Spleen (tissue), 7 donors: ENCODE measurements at regions not wholly inside any gene's neighbourhood (a gene's known extent, or its start where the extent isn't known, plus 50 kb on each side); places are given as distances from the start of the nearest gene placed in this dataset.

Source experiments
- POLR2A ChIP-seq, 3 donors: fragments of 450-650 bp; IDR thresholded peaks; one replicate each; pipeline ENCODE4 v1.5.1; 2017; ENCODE audit warnings: antibody characterized with exemption in 3 of 3, mild to moderate bottlenecking in 1 of 3
- TF ChIP-seq, protein P1 (sequence below), 11 experiments: fragments of 200-600 bp in 7 of 11; fragments of 450-650 bp in 4 of 11; sonication (generic) in 4 of 11; IDR thresholded peaks in 8 of 11; conservative IDR thresholded peaks in 3 of 11; 1 replicate in 7 of 11; 2 replicates in 4 of 11; pipeline versions ENCODE4 v1.4.0 to v1.8.0; 2016 to 2021; ENCODE audit warnings: antibody characterized with exemption in 11 of 11, inconsistent platforms in 4 of 11, mild to moderate bottlenecking in 1 of 11
- donor health status: DM: no; HTN: no; CAD: no; lungs with moderate emphysema.
- donor health status: DM: no; HTN: no; CAD: no.
- donor health status: DM: no; HTN: no; CAD: no.

- TF ChIP-seq, protein P1, sequence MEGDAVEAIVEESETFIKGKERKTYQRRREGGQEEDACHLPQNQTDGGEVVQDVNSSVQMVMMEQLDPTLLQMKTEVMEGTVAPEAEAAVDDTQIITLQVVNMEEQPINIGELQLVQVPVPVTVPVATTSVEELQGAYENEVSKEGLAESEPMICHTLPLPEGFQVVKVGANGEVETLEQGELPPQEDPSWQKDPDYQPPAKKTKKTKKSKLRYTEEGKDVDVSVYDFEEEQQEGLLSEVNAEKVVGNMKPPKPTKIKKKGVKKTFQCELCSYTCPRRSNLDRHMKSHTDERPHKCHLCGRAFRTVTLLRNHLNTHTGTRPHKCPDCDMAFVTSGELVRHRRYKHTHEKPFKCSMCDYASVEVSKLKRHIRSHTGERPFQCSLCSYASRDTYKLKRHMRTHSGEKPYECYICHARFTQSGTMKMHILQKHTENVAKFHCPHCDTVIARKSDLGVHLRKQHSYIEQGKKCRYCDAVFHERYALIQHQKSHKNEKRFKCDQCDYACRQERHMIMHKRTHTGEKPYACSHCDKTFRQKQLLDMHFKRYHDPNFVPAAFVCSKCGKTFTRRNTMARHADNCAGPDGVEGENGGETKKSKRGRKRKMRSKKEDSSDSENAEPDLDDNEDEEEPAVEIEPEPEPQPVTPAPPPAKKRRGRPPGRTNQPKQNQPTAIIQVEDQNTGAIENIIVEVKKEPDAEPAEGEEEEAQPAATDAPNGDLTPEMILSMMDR (IDR thresholded peaks at IDR 0.05 in 8 of 11, conservative IDR thresholded peaks at IDR 0.05 in 3 of 11), result no peak
- no peak for TF ChIP-seq POLR2A (IDR thresholded peaks at IDR 0.05)
Measured at GRCh38 chr12:54128416-54128815, 60.4 kb downstream of the SMUG1 start.
